ENCODE measurements at regions not wholly inside any gene's neighbourhood (a gene's known extent, or its start where the extent isn't known, plus 50 kb on each side); places are given as distances from the start of the nearest gene placed in this dataset.

GRCh38 chr6:82030301-82030700, 217.2 kb downstream of the IBTK start:
- TF ChIP-seq POLR2A (IDR thresholded peaks at IDR 0.05) (no peak), CTCF (IDR thresholded peaks at IDR 0.05) (no peak)
